ENCODE measurements at regions not wholly inside any gene's neighbourhood (a gene's known extent, or its start where the extent isn't known, plus 50 kb on each side); places are given as distances from the start of the nearest gene placed in this dataset.

- no peak overlapping the region for H3K27ac ChIP-seq (ENCODE audit: low read depth, low read length)
- WGBS (ENCODE audit: insufficient coverage): 100% methylated on average over 1 of the region's 2 CpGs
- no peak for DNase-seq (ENCODE audit: low read depth in 4 of 6, low spot score in 6 of 6)
- no peaks in the 10 kb centered on the region for H3K9me3 ChIP-seq (ENCODE audit: control insufficient read depth, insufficient read depth, low read length)
- no peaks in the 10 kb centered on the region for H3K4me1 ChIP-seq (ENCODE audit: control insufficient read depth, insufficient read depth, low read length)
- no peak overlapping the region for H3K4me3 ChIP-seq (ENCODE audit: low read depth, low read length)
- no peaks in the 10 kb centered on the region for H3K36me3 ChIP-seq (ENCODE audit: control insufficient read depth, insufficient read depth, low read length)
- no peaks in the 10 kb centered on the region for H3K27me3 ChIP-seq (ENCODE audit: control insufficient read depth, insufficient read depth, low read length)
Measured at GRCh38 chr4:176439611-176440010, 119.8 kb downstream of the SPCS3 start.

GRCh38 chr4:176440698-176441097 lies 120.9 kb downstream of the SPCS3 start:
- Histone ChIP-seq H3K4me3 (ENCODE audit: low read depth, low read length) (no peak overlapping the region), H3K36me3 (ENCODE audit: control insufficient read depth, insufficient read depth, low read length) (no peaks in the 10 kb centered on the region), H3K27me3 (ENCODE audit: control insufficient read depth, insufficient read depth, low read length) (no peaks in the 10 kb centered on the region), H3K9me3 (ENCODE audit: control insufficient read depth, insufficient read depth, low read length) (no peaks in the 10 kb centered on the region), H3K27ac (ENCODE audit: low read depth, low read length) (no peak overlapping the region), H3K4me1 (ENCODE audit: control insufficient read depth, insufficient read depth, low read length) (no peaks in the 10 kb centered on the region)
- WGBS (ENCODE audit: insufficient coverage): no CpG with 5 or more reads among the region's 1 CpG
- no peak for DNase-seq (ENCODE audit: low read depth in 4 of 6, low spot score in 6 of 6)

GRCh38 chr4:176441594-176441993 lies 121.8 kb downstream of the SPCS3 start:
- Histone ChIP-seq H3K9me3 (ENCODE audit: control insufficient read depth, insufficient read depth, low read length) (no peaks in the 10 kb centered on the region), H3K27me3 (ENCODE audit: control insufficient read depth, insufficient read depth, low read length) (no peaks in the 10 kb centered on the region), H3K36me3 (ENCODE audit: control insufficient read depth, insufficient read depth, low read length) (no peaks in the 10 kb centered on the region), H3K4me1 (ENCODE audit: control insufficient read depth, insufficient read depth, low read length) (no peaks in the 10 kb centered on the region), H3K4me3 (ENCODE audit: low read depth, low read length) (no peak overlapping the region), H3K27ac (ENCODE audit: low read depth, low read length) (no peak overlapping the region)
- DNase-seq (ENCODE audit: low read depth in 4 of 6, low spot score in 6 of 6): no peak
- WGBS (ENCODE audit: insufficient coverage): 78% methylated on average over 2 of the region's 2 CpGs

GRCh38 chr4:176443117-176443516 lies 123.4 kb downstream of the SPCS3 start:
- H3K9me3 ChIP-seq (ENCODE audit: control insufficient read depth, insufficient read depth, low read length): no peaks in the 10 kb centered on the region
- H3K27ac ChIP-seq (ENCODE audit: low read depth, low read length): no peak overlapping the region
- H3K4me3 ChIP-seq (ENCODE audit: low read depth, low read length): no peak overlapping the region
- H3K27me3 ChIP-seq (ENCODE audit: control insufficient read depth, insufficient read depth, low read length): no peaks in the 10 kb centered on the region
- no peak for DNase-seq (ENCODE audit: low read depth in 4 of 6, low spot score in 6 of 6)
- no peaks in the 10 kb centered on the region for H3K4me1 ChIP-seq (ENCODE audit: control insufficient read depth, insufficient read depth, low read length)
- H3K36me3 ChIP-seq (ENCODE audit: control insufficient read depth, insufficient read depth, low read length): no peaks in the 10 kb centered on the region
- WGBS (ENCODE audit: insufficient coverage): no CpG with 5 or more reads among the region's 4 CpGs

GRCh38 chr4:176443646-176444409 lies 124.1 kb downstream of the SPCS3 start:
- Histone ChIP-seq H3K4me3 (ENCODE audit: low read depth, low read length) (no peak overlapping the region), H3K36me3 (ENCODE audit: control insufficient read depth, insufficient read depth, low read length) (no peaks in the 10 kb centered on the region), H3K27ac (ENCODE audit: low read depth, low read length) (no peak overlapping the region), H3K9me3 (ENCODE audit: control insufficient read depth, insufficient read depth, low read length) (no peaks in the 10 kb centered on the region), H3K27me3 (ENCODE audit: control insufficient read depth, insufficient read depth, low read length) (no peaks in the 10 kb centered on the region), H3K4me1 (ENCODE audit: control insufficient read depth, insufficient read depth, low read length) (no peaks in the 10 kb centered on the region)
- no CpG with 5 or more reads among the region's 3 CpGs for WGBS (ENCODE audit: insufficient coverage)
- no peak for DNase-seq (ENCODE audit: low read depth in 4 of 6, low spot score in 6 of 6)

GRCh38 chr4:176444741-176445140 lies 125.0 kb downstream of the SPCS3 start:
- no peaks in the 10 kb centered on the region for H3K27me3 ChIP-seq (ENCODE audit: control insufficient read depth, insufficient read depth, low read length)
- no peaks in the 10 kb centered on the region for H3K4me1 ChIP-seq (ENCODE audit: control insufficient read depth, insufficient read depth, low read length)
- no peak for DNase-seq (ENCODE audit: low read depth in 4 of 6, low spot score in 6 of 6)
- H3K4me3 ChIP-seq (ENCODE audit: low read depth, low read length): no peak overlapping the region
- H3K27ac ChIP-seq (ENCODE audit: low read depth, low read length): no peak overlapping the region
- no peaks in the 10 kb centered on the region for H3K9me3 ChIP-seq (ENCODE audit: control insufficient read depth, insufficient read depth, low read length)
- H3K36me3 ChIP-seq (ENCODE audit: control insufficient read depth, insufficient read depth, low read length): no peaks in the 10 kb centered on the region
- WGBS (ENCODE audit: insufficient coverage): no CpG with 5 or more reads among the region's 3 CpGs

- Histone ChIP-seq H3K4me1 (ENCODE audit: control insufficient read depth, insufficient read depth, low read length) (no peaks in the 10 kb centered on the region), H3K4me3 (ENCODE audit: low read depth, low read length) (no peak overlapping the region), H3K9me3 (ENCODE audit: control insufficient read depth, insufficient read depth, low read length) (no peaks in the 10 kb centered on the region), H3K27me3 (ENCODE audit: control insufficient read depth, insufficient read depth, low read length) (no peaks in the 10 kb centered on the region), H3K36me3 (ENCODE audit: control insufficient read depth, insufficient read depth, low read length) (no peaks in the 10 kb centered on the region), H3K27ac (ENCODE audit: low read depth, low read length) (no peak overlapping the region)
- no CpG with 5 or more reads among the region's 3 CpGs for WGBS (ENCODE audit: insufficient coverage)
- DNase-seq (ENCODE audit: low read depth in 4 of 6, low spot score in 6 of 6): no peak
Measured at GRCh38 chr4:176448761-176449160, 129.0 kb downstream of the SPCS3 start.

- peak; percentile 33 to 90 (median 48) for DNase-seq (ENCODE audit: low read depth in 4 of 6, low spot score in 6 of 6)
- no peak overlapping the region for H3K27ac ChIP-seq (ENCODE audit: low read depth, low read length)
- no peaks in the 10 kb centered on the region for H3K27me3 ChIP-seq (ENCODE audit: control insufficient read depth, insufficient read depth, low read length)
- WGBS (ENCODE audit: insufficient coverage): 27% methylated on average over 4 of the region's 6 CpGs
- H3K36me3 ChIP-seq (ENCODE audit: control insufficient read depth, insufficient read depth, low read length): no peaks in the 10 kb centered on the region
- H3K9me3 ChIP-seq (ENCODE audit: control insufficient read depth, insufficient read depth, low read length): no peaks in the 10 kb centered on the region
- no peak overlapping the region for H3K4me3 ChIP-seq (ENCODE audit: low read depth, low read length)
- H3K4me1 ChIP-seq (ENCODE audit: control insufficient read depth, insufficient read depth, low read length): no peaks in the 10 kb centered on the region
Measured at GRCh38 chr4:176451443-176451842, 131.7 kb downstream of the SPCS3 start.

GRCh38 chr4:176453079-176453478 lies 133.3 kb downstream of the SPCS3 start:
- no peak for DNase-seq (ENCODE audit: low read depth in 4 of 6, low spot score in 6 of 6)
- no peaks in the 10 kb centered on the region for H3K27me3 ChIP-seq (ENCODE audit: control insufficient read depth, insufficient read depth, low read length)
- no peak overlapping the region for H3K27ac ChIP-seq (ENCODE audit: low read depth, low read length)
- no peaks in the 10 kb centered on the region for H3K9me3 ChIP-seq (ENCODE audit: control insufficient read depth, insufficient read depth, low read length)
- H3K4me3 ChIP-seq (ENCODE audit: low read depth, low read length): no peak overlapping the region
- no peaks in the 10 kb centered on the region for H3K4me1 ChIP-seq (ENCODE audit: control insufficient read depth, insufficient read depth, low read length)
- no peaks in the 10 kb centered on the region for H3K36me3 ChIP-seq (ENCODE audit: control insufficient read depth, insufficient read depth, low read length)

GRCh38 chr4:176453658-176454057 lies 133.9 kb downstream of the SPCS3 start:
- H3K9me3 ChIP-seq (ENCODE audit: control insufficient read depth, insufficient read depth, low read length): no peaks in the 10 kb centered on the region
- no peak for DNase-seq (ENCODE audit: low read depth in 4 of 6, low spot score in 6 of 6)
- no peaks in the 10 kb centered on the region for H3K27me3 ChIP-seq (ENCODE audit: control insufficient read depth, insufficient read depth, low read length)
- H3K4me3 ChIP-seq (ENCODE audit: low read depth, low read length): no peak overlapping the region
- no peaks in the 10 kb centered on the region for H3K36me3 ChIP-seq (ENCODE audit: control insufficient read depth, insufficient read depth, low read length)
- no peaks in the 10 kb centered on the region for H3K4me1 ChIP-seq (ENCODE audit: control insufficient read depth, insufficient read depth, low read length)
- WGBS (ENCODE audit: insufficient coverage): no CpG with 5 or more reads among the region's 2 CpGs
- no peak overlapping the region for H3K27ac ChIP-seq (ENCODE audit: low read depth, low read length)

Measured in spinal cord (tissue), 9 donors.